ENCODE measurements at regions not wholly inside any gene's neighbourhood (a gene's known extent, or its start where the extent isn't known, plus 50 kb on each side); places are given as distances from the start of the nearest gene placed in this dataset.
"Not testable (repeated sequence)": the region's sequence is repeated elsewhere in the genome, so short reads cannot be mapped to it uniquely, and the experiment has no call there.

DNA sequence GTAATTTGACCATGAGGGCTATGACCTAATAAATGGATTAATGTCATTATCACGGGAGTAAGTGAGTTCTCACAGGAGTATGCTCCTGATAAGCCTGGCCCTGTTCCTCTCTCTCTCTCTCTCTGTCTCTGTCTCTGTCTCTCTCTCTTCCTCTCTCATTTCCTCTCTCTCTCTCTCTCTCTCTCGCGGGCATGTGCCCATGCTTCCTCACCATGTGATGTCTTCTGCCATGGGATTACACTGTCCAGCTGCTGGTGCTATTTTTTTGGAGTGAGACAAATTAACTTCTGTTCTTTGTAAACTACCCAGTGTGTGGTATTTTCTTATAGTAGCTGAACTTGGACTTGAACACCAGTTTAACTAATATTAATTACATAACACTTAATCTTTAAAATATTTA lies 374.3 kb upstream of the GJE1 start:
- DNase-seq: no peak

DNA sequence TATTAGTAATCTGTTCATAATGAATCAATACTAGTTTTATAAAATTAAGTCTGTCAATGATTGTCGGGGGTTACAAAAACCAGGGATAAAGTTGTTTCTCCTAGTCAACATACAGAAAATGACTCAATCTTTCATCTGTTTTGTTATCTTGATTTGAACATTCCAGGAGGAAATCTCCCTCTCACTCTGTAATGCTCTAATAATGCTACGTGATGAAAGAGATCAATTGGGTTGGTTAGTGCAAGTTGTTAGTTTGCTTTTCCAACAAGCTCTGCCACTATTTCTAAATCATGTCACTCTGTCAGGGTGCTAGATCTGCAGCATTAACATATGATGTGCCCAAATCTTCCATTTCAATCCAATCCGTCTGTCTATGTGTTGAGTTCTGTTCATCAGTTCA lies 379.5 kb upstream of the GJE1 start:
- DNase-seq: no peak

DNA sequence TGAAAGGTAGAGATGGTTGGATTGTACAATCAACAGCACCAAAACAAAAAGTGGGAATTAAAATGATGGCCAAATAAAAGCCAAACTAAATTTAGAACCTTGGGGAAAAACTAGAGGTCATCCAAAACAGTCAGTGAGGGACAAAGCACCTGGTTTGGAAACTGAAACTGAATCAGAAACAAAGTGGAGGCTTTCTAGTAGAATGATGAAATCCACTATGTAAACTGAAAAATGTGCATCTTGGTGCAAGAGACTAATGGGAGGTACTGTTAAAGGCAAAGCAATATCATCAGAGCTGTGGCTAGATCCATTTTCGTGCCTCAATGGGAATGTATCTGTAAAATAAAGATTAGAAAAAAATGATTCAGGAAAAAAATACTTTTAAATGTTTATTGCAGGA lies 380.0 kb upstream of the GJE1 start:
- no peak for DNase-seq

DNA sequence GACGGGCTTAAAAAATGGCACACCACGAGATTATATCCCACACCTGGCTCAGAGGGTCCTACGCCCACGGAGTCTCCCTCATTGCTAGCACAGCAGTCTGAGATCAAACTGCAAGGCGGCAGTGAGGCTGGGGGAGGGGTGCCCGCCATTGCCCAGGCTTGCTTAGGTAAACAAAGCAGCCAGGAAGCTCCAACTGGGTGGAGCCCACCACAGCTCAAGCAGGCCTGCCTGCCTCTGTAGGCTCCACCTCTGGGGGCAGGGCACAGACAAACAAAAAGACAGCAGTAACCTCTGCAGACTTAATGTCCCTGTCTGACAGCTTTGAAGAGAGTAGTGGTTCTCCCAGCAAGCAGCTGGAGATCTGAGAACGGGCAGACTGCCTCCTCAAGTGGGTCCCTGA lies 386.4 kb upstream of the GJE1 start:
- not testable (repeated sequence) for DNase-seq

DNA sequence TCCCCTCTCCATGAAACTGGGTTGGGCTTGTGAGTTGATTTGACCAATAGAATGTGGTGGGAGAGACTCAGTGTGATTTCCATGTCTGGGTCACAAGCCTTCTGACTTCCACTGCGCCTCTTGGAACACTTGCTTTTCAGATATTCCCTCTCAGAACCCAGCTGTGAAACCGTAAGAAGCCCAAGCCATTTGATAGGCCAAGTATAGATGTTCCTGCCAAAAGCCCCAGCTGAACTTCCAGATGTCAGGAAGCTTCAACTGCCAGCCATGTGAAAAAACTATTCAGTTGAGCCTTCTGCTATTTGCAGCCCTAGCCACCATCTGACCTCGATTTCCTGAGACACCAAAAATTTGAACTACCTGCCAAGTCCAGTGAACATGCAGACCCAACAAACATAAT lies 387.8 kb upstream of the GJE1 start:
- no peak for DNase-seq

DNA sequence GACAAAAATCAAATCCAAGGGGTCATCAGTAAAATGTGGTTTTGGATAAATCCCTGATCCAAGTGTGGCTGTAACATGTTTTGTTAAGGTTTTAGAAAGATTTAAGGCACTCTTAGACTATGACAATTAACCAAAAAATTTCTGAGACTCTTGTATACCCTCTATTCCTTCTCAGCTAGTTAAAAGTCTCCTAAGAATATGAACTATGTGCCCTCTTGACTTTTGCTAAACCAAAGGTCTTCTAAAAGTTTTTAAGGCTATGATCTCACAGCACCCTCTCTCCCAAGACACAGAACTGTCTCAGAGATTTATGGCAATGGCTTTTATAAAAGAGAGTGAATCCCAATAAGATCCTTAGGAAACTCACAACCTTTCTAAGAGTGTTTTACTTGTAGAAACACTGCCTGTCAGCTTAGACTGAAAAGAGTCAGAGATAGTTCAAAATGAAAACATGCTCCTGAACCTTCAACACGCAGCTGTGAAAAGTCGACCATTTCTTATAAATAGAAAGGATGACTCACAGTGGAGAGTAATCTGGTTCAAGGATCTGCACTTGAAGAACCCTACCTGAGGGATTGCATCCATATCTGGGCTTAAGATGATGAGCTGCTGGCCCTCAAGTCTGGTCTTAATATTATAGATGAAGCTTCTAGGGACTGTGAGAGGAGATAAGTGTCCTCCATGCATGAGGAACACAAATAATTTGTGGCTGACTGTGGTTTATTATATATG lies 388.4 kb upstream of the GJE1 start:
- DNase-seq: no peak

DNA sequence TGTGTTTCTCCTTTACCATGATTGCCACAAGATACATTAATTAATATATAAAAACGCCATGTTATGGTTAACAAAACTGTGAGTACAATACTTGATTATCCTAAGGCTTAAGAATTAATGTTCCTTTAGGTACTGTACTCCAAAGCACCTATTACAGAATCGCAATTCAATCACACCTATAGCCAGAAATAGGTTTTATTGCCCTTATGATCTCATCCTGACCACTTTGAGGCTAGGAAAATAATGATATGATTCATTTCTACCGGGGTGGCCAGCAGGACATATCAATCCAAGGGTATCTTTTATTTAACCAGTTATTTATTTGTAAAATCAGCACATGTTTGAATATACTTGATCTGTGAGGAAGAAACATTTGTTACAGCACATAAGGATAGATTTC lies 396.6 kb upstream of the GJE1 start:
- DNase-seq: no peak

DNA sequence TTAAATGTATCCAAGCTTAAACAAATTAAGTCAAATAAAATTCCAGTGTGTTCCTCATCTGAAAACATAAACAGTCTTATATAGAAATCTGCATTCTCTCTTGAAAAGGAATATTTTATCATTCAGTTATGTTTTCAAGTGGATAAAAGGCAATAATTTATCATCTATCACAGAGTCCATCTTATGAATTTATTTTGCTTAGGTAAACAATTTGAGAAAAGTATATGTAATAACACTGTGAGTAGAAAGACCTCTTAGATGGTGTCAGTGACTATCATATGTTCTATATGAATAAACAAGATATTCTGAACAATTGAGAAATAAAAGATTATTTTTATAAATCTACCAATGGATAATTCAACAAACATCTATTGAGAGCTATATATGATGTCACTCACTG lies 397.6 kb upstream of the GJE1 start:
- no peak for DNase-seq

DNA sequence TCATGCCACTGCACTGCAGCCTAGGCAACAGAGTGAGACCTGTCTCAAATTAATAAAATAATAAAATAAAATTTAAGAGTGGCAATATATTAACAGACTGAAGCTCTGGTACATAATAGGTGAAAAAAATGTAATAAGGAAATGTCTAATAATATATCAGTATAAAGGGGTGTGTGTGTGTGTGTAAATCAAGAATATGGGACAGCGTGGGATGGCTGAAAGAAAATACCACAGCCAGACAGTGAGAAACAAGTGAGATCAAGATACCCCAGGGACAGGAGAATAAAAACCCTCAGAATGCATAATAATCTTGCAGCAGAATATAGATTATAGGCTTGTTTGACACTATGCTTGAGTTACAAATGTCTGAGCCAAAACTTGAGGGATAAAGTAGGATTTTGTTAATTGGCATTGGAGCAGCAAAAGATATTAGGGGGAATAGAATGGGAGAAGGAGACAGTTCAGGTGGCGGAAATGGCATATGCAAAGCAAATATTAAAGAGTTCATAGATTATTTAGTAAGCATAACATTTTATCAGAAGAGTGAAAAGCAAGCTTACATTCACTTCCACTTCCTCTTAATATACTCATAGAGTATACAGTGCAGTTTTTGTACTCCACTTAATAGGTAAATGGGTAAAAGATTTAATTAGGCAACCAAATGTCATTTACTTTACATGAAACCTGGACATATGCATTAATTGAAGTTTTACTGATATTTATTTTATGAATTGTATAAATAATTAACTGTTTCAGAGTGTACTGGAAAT lies 398.5 kb upstream of the GJE1 start:
- DNase-seq: no peak

DNA sequence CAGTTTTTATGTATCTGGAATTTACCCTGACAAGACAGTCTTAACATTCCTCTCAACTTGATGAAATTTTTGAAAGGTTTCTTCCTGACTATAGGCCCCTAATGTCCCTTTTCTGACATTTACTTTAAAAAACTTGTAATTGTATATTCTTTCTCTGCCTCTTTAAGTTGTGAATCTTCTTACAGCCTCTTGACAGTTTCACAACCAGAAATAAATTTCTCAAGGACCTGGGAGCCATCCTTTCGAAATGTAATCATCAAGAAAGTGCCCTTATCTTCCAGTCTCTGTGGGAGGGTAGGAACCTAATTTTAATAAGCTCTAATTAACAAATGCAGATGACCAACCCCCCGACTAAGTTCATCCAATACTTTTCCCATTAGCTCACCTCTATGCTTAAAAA lies 403.6 kb upstream of the GJE1 start:
- no peak for DNase-seq

DNA sequence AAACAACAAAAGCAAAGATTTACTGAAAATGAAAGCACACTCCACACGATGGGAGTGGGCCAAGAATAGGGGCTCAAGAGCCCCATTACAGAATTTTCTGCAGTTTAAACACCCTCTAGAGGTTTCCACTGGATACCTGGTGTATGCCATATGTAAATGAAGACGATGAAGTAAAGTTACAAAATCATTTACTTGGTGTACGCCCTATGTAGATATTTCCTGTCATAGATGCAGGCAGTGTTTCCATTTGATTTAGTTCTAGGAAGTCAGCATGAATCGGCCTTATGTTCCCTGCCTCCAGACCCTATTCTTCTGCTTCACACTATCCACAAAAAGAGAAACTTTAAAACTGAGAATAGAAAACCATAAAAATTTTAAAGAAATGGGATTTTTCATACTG lies 404.4 kb upstream of the GJE1 start:
- no peak for DNase-seq

DNA sequence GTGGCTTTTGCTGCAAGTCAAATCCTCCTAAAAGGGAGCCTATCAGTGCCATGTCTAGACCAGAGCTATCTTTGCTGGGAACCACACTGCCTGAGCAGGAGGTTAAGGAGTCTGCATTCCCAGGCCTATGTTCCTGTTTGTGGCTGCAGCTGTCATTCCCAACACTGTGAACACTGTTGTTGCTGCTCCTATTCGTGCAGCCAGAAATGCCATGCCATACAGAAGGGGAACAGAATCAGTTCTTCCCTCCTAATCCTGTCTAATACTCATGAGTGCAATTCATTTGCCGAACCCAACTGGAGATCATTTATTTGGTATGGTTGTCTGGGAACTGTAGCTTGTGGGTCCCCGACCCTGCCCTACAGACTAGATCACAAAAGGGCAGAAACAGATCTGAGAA lies 406.5 kb upstream of the GJE1 start:
- no peak for DNase-seq

DNA sequence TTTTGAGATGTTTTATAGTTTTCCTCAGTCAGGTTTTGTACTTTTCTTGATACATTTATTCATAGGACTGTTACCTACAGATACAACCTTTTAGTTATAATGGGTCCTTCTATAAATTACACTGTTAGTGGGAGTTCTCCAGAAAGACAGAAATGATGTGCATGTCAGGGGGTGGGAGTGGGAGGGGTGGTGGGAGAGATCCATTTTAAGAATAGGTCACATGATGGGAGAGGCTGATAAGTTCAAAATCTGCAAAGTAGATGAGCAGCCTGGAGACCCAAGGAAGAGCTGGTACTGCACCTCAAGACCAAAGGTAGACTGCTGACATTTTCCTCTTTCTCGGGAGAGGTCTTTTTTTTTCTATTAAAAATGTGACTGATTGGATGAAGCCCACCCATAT lies 408.0 kb upstream of the GJE1 start:
- DNase-seq: no peak

DNA sequence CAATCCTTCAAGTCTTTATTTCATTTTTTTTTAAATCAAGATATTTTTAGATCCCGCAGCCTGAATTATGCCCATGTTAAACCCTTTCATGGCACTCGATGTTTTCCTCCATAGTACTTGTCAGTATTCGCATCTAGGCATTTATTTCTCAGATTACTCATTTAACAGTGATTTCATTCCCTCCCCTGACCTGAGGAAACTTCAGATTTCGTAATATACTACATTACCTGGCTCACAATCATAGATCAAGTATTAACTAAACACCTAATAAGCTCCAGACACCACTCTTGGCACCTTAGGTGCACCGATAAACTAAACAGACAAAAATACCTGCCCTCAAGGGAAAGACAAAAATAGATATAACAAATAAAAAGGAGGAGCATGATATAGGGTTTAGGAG lies 413.2 kb upstream of the GJE1 start:
- DNase-seq: no peak

DNA sequence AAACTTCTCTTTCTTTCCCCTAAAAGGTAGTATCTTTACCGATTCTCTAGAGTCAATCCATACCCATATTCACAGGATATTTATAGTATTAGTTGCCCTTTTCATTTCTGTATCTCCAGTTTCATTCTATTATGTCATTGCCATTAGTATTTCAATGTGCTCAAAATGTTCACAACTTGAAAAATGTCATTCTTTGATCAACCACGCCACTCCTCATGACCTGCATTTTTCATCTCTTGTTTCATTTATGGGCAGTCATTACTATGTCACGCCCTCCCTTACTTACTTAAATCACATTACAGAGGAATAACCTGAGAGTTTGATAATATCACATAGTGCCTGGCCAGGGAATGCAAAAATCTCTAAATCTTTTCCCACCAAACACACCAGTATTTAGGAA lies 427.3 kb upstream of the GJE1 start:
- no peak for DNase-seq

DNA sequence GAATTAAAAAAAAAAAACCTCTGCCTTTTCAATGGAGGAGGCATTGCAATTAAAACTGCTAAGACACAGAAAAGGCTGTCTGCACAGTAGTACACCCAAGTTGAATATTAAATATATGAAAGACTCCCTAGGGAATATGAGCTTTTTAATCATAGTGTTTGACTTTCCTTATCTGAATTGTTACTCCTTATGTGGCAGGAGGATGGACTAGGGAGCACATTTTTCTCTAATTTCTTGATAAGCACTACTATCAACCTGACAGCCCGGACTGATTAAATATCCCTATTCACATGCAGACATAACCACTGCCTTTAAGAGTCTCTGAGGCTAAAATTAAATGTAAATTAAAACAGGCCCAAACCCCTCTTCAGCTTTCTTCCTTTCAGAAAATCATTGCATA lies 428.6 kb upstream of the GJE1 start:
- no peak for DNase-seq

DNA sequence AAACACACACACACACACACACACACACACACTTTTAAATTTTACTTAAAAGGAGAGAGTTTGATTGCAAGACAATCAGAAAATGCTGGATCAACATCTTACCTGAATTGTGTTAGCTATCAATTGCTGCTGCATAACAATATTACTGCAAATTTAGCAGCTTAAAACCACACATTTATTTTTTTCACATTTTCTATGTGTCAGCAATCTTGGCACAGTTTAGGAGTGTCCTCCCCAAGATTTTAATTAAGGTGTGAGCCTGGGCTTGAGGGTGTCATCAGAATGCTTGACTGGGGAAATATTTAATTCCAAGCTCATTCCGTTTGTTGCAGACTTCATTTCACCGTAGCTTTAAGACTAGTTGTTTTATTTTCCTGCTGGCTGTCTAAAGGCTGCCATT lies 431.0 kb upstream of the GJE1 start:
- DNase-seq: no peak

DNA sequence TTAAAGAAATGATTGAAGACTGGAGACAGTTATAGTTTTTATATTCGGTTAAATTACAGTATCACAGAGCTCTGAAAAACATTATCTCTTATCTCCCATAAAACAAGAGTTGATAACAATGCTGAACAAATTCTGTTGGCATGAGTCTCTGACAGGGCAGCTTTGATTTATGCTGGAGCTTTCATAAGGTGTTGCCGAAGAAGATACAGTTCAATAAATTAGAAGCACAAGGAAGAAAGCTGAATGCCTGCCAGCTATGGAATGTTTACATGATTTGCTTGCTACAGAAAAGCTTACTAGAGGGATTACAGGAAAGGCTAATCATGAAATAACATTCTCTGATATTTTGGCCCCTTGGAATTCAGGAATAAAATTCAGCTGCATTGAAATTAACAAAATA lies 431.9 kb upstream of the GJE1 start:
- DNase-seq: no peak

DNA sequence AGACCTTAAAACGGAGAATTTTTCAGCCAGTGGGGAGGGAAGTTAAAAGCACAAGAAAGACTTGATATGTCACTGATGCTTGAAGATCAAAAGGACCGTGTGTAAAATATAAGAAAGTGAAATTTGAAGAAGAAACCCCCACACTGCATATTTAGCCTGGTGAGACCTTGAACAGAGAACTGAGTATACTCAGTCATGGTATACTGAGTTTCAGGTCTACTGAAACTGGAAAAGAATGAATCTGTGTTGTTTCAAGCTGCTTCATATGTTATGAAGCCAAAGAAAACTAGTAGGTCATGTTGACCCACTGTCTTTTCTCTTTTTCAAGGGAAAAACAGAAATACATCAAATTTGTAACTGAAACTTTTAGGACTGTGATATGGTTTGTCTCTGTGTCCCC lies 443.8 kb upstream of the GJE1 start:
- DNase-seq: no peak

DNA sequence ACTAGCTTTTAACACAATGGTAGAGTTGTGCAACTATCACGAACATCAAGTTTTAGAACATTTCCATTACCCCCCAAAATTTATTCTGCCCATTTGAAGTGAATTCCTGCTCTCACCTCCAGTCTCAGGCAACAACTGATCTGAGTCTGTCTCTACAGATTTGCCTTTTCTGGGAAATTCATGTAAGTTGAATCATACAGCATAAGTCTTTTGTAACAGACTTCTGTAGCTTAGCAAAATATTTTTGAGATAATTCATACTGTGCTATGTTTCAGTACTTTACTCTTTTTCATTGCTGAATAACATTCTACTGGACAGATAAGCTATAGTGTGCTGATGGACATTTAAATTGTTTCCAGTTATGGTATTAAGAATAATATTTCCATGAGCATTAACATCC lies 447.3 kb upstream of the GJE1 start:
- DNase-seq: no peak

DNA sequence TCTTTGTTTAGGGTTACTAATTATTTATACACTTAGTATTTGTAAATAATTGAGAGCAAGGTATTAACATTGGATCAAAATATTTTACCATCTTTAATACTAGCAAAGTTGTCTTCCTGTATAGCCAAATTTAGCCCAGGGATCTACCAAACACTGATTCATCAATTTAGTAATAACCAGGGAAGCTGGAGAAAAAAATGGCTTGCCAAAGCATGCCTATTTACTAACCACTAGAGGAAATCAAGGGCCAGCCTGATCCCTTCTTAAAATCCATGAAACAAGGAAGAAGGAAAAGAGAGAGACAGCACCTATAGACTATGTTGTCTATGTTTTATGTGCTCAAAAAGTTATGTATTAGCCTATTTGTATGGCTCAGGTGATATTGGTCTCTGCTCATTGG lies 450.3 kb upstream of the GJE1 start:
- no peak for DNase-seq

DNA sequence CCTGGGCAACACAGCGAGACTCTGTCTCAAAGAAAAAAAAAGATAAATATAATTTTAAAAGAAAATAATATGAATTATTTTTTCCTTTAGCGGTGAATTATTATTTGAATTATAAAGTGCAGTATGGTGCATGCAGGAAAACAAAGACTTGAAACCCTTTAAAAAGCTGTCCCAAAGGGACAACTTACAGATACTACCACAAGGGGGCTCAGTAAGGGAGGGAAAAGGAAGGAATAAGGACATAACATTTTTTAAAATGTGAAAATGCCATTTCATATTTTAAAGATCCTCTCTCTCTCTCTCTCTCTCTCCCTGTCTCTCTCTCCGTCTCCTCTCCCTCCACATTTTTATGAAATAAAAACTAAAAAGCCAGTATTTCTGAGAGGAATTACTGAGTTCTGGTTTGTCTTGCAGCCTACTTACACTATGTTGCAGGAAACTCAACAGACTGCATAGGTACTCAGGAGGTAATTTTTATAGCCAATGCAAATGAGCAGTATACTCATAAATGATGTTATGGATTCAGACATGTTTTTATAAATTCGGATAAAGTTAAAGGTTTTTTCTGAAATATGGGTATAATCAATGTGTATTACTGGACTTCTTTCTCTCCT lies 455.0 kb upstream of the GJE1 start:
- DNase-seq: peak in 1 of 5 experiments; percentile 2

DNA sequence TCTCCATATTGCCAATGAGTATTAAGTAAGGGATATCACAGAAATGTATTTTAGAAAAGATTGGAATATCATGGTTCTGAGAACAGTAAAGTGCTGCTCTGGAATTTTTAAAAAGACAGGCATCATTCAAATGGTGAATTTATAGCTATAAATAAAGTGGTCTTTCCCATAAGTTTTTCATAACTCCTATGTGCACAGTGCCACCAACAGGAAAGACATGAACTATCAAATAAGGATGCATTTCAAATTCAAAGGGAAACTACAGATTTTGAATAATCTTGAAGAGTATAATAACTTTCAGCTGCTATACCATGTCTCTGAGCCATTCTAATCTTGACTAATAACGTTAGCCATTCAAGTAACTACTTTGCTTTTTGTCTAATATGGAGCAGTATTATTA lies 456.8 kb upstream of the GJE1 start:
- DNase-seq: no peak

DNA sequence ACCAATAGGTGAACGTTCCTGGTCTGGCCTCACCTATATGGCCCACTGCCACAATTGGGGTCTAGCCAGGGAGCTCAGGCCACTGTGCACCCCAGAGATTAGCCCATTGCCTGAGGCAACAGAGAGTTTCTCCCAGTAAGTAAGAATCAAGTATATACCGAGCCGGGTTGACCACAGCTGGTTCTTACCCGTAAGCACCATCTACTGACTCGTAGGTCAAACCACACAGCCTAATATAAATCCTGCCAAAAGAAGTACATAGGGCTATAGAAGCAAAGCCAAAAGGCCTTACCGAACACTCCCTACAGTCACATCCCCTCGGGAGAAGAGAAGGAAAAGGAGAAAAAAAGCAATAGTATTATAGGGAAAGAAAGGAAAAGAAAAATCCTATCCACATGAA lies 463.6 kb upstream of the GJE1 start:
- no peak for DNase-seq

Measured in T-helper 2 cell (primary cell).